PFSK-1 (cell line): ENCODE measurements at regions not wholly inside any gene's neighbourhood (a gene's known extent, or its start where the extent isn't known, plus 50 kb on each side); places are given as distances from the start of the nearest gene placed in this dataset.

Source experiments
- FOXP2 ChIP-seq: optimal IDR thresholded peaks from 2 replicates; pipeline ENCODE3; 2011; ENCODE audit warnings: borderline replicate concordance, control low read depth, inconsistent platforms; ENCODE audit not compliant: insufficient read depth; ENCODE audit errors: extremely low read length, extremely low read depth
- POLR2AphosphoS5 ChIP-seq: IDR thresholded peaks from 2 replicates; pipeline ENCODE4 v1.6.1; 2012; ENCODE audit warnings: low read depth, mild to moderate bottlenecking, control low read depth, low read length, moderate library complexity
- SIN3A ChIP-seq: IDR thresholded peaks from 2 replicates; pipeline ENCODE4 v1.6.1; 2012; ENCODE audit warnings: mild to moderate bottlenecking, low read length, moderate library complexity, borderline replicate concordance; ENCODE audit not compliant: insufficient read depth
- TAF1 ChIP-seq: IDR thresholded peaks from 2 replicates; pipeline ENCODE4 v1.6.1; 2012; ENCODE audit warnings: low read length, control low read depth, borderline replicate concordance; ENCODE audit not compliant: insufficient read depth
- TF ChIP-seq, protein P1 (sequence below), 2 experiments: IDR thresholded peaks; 2 replicates each; pipeline versions ENCODE4 v1.6.1 to v1.8.0; 2011 to 2012; ENCODE audit warnings: low read depth in 2 of 2, low read length in 2 of 2, control low read depth in 1 of 2, inconsistent platforms in 1 of 2, mild to moderate bottlenecking in 1 of 2, moderate library complexity in 1 of 2; ENCODE audit not compliant: insufficient read depth in 1 of 2

DNA sequence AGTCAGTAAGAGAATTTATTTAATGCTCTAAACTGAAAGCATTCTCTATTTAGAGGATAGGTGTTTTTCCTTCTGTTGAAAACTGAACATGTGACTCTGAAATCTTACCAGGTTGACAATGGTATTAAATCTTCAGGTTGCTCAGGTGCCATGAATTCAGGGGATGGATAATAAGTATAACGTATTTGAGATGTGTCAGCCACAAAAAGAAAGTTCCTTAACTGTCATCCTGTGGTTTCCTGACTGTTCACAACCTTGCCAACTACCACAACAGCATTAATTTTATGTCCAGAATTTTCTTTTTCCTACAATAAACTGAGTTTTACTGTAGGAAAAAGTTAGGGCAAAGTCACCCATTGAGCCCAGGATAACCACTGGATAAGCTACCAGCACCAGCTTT, 243.3 kb upstream of the PSMD7 start:
- TF ChIP-seq SIN3A (no peak), FOXP2 (no peak), POLR2AphosphoS5 (no peak), TAF1 (no peak)
- TF ChIP-seq, protein P1, sequence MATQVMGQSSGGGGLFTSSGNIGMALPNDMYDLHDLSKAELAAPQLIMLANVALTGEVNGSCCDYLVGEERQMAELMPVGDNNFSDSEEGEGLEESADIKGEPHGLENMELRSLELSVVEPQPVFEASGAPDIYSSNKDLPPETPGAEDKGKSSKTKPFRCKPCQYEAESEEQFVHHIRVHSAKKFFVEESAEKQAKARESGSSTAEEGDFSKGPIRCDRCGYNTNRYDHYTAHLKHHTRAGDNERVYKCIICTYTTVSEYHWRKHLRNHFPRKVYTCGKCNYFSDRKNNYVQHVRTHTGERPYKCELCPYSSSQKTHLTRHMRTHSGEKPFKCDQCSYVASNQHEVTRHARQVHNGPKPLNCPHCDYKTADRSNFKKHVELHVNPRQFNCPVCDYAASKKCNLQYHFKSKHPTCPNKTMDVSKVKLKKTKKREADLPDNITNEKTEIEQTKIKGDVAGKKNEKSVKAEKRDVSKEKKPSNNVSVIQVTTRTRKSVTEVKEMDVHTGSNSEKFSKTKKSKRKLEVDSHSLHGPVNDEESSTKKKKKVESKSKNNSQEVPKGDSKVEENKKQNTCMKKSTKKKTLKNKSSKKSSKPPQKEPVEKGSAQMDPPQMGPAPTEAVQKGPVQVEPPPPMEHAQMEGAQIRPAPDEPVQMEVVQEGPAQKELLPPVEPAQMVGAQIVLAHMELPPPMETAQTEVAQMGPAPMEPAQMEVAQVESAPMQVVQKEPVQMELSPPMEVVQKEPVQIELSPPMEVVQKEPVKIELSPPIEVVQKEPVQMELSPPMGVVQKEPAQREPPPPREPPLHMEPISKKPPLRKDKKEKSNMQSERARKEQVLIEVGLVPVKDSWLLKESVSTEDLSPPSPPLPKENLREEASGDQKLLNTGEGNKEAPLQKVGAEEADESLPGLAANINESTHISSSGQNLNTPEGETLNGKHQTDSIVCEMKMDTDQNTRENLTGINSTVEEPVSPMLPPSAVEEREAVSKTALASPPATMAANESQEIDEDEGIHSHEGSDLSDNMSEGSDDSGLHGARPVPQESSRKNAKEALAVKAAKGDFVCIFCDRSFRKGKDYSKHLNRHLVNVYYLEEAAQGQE (IDR thresholded peaks at IDR 0.05; ENCODE audit: insufficient read depth in 1 of 2, low read depth in 2 of 2, low read length in 2 of 2), result no peak

DNA sequence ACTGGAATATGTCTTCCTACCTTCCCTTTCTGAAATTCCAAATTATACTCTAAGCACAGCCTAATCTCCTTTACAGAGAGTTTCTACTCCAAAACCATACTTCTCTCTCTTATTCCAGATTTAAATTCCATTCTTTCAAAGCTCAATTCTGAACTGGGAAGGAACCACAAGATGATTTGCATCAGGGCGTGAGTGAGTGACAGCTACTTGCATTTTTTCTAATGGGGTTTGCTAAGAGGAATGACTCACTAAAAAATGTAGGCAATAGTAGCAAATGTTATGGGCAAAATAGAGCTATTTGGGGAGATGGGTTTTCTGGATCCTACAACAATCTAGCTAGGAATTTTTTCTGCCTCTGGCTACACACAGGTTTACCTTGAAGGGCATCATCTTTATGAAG, 244.6 kb upstream of the PSMD7 start:
- TF ChIP-seq FOXP2 (no peak), SIN3A (no peak), POLR2AphosphoS5 (no peak), TAF1 (no peak)
- TF ChIP-seq, protein P1 (IDR thresholded peaks at IDR 0.05; ENCODE audit: insufficient read depth in 1 of 2, low read depth in 2 of 2, low read length in 2 of 2), result no peak

DNA sequence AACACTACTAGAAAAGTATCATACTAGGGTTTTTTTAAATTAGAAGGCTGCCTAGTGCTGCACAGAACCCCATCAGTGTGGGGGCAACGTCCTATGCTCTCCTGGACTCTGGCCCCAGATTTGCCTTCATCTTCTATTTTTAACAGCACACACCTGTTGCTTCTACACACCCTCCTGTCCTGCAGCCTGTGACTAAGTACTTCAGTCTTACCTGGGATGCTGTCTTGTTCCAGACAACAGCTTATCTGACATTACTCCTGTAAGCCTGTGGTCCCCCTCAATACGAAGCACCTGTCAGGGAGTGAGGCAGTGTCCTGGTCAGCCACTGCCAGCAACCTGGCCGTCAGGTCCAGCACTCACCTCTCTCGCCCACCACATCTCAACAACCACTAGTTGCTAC, 247.6 kb upstream of the PSMD7 start:
- no peak for TF ChIP-seq FOXP2
- TF ChIP-seq POLR2AphosphoS5, result no peak
- no peak for TF ChIP-seq TAF1
- TF ChIP-seq, protein P1 (IDR thresholded peaks at IDR 0.05; ENCODE audit: insufficient read depth in 1 of 2, low read depth in 2 of 2, low read length in 2 of 2), result no peak

DNA sequence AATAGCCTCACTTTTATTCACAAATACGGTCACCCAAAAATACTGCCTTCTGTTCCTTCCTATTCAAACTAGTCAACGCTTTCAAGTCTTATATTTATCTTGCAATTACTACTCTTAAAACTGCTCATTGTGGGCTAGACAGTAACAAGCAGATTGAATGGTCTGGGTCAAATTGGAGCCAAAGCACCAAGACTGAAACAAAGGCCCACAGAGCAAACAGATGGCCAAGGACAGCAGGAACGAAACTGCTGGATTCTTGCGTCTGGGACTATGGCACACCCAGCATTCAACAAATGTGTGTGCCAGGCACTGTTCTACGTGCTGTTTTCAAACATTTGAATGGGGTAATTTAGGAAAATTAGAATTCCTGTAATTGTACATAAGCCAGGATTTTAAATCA, 250.1 kb upstream of the PSMD7 start:
- TF ChIP-seq FOXP2 (no peak), SIN3A (no peak), POLR2AphosphoS5 (no peak)

DNA sequence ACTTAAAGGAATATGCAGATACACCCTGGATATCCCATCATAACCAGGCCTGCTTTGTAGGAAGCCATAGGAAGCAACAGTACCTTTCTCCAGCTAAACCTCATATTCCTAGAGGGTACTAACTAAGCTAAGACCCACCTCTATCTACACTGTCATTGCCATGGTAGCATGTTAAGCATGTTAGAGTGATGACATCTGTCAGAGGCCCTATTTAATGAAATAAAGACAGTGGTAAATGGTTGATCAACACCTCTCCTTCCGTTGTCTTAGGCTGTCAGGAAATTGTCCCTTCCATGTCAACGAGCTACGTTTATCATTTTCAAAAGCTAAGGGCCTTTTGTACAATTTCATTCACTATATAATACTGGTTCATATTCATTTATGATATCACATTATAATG, 251.1 kb upstream of the PSMD7 start:
- no peak for TF ChIP-seq POLR2AphosphoS5
- TF ChIP-seq FOXP2, result no peak
- TF ChIP-seq SIN3A, result no peak
- TF ChIP-seq TAF1, result no peak

DNA sequence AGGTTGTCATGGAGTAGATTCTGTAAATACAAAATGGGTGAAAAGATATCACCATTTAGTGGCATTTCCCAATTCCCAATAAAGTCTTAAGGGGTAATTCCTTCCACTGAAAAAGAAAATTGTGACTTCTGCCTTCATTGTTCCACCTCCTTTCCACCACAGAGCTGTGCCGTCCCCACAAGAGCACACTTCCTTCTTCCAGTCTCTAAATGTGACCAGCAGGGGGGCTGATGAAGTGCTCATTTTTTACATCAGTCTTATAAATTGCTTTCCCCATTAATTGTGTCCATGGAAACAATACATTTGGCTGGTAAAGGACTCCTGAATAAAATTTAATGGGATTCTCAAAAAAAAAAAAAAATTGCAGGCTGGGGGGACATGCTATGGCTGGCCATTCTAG, 260.8 kb upstream of the PSMD7 start:
- TF ChIP-seq, protein P1 (IDR thresholded peaks at IDR 0.05; ENCODE audit: insufficient read depth in 1 of 2, low read depth in 2 of 2, low read length in 2 of 2), result no peak
- TF ChIP-seq FOXP2 (no peak), SIN3A (no peak), POLR2AphosphoS5 (no peak), TAF1 (no peak)
